Kidney (tissue), 13 donors: ENCODE measurements at regions not wholly inside any gene's neighbourhood (a gene's known extent, or its start where the extent isn't known, plus 50 kb on each side); places are given as distances from the start of the nearest gene placed in this dataset.

Experiments used
- DNase-seq, 5 donors: peaks; one replicate each; pipeline ENCODE4 v3.0.0-alpha.2; 2013 to 2020
- FAIRE-seq: peaks from 2 replicates; lab custom pipeline; 2012; peaks lifted over from hg19 to GRCh38; lab: Jason Lieb, UNC
- H3K27ac ChIP-seq, 2 donors: one replicate each; pipeline ENCODE4 v1.7.0; 2013; ENCODE audit warnings: low read depth in 2 of 2, low read length in 2 of 2, inconsistent platforms in 1 of 2
- H3K27me3 ChIP-seq: one replicate; pipeline ENCODE4 v1.7.1; 2013; ENCODE audit warnings: low read length, inconsistent platforms; ENCODE audit not compliant: control insufficient read depth, insufficient read depth
- H3K36me3 ChIP-seq, 3 donors: one replicate each; pipeline versions ENCODE4 v1.7.0 to v1.7.1; 2013; ENCODE audit warnings: low read length in 3 of 3, control low read depth in 1 of 3, inconsistent platforms in 1 of 3; ENCODE audit not compliant: insufficient read depth in 3 of 3, control insufficient read depth in 2 of 3
- H3K4me1 ChIP-seq, 3 donors: one replicate each; pipeline versions ENCODE4 v1.7.0 to v1.7.1; 2013; ENCODE audit warnings: low read length in 3 of 3, inconsistent platforms in 1 of 3, low read depth in 1 of 3; ENCODE audit not compliant: control insufficient read depth in 2 of 3, insufficient read depth in 2 of 3
- H3K4me3 ChIP-seq, 3 donors: one replicate each; pipeline versions ENCODE4 v1.7.0 to v1.8.1; 2013; ENCODE audit warnings: low read length in 3 of 3, control low read depth in 1 of 3, inconsistent platforms in 1 of 3
- H3K9ac ChIP-seq, 3 donors: one replicate each; pipeline versions ENCODE4 v1.7.0 to v1.7.1; 2013; ENCODE audit warnings: low read length in 3 of 3, control low read depth in 1 of 3, inconsistent platforms in 1 of 3
- H3K9me3 ChIP-seq, 3 donors: one replicate each; pipeline versions ENCODE4 v1.7.0 to v1.7.1; 2013; ENCODE audit warnings: low read length in 3 of 3, control low read depth in 1 of 3, inconsistent platforms in 1 of 3; ENCODE audit not compliant: control insufficient read depth in 2 of 3, insufficient read depth in 1 of 3
- intact Hi-C: fragments of 100-400 bp; cut with DNase I; formaldehyde crosslinking; loops from one replicate; pipeline ENCODE4 v1.11.1; 2022
- TF ChIP-seq, protein P1 (sequence below): IDR thresholded peaks from 3 replicates; pipeline ENCODE4 v1.5.1; 2012; ENCODE audit warnings: mild to moderate bottlenecking, moderate library complexity, borderline replicate concordance; ENCODE audit not compliant: insufficient read depth; ENCODE audit errors: extremely low read depth
- donor health status: control.
- donor health status: control.
- donor health status: control.
- donor health status: control.
- donor health status: control.
- donor health status: DM: yes; HTN: yes; CAD: no.
- donor health status: Normal renal cell carcinoma (clear cell type).

DNA sequence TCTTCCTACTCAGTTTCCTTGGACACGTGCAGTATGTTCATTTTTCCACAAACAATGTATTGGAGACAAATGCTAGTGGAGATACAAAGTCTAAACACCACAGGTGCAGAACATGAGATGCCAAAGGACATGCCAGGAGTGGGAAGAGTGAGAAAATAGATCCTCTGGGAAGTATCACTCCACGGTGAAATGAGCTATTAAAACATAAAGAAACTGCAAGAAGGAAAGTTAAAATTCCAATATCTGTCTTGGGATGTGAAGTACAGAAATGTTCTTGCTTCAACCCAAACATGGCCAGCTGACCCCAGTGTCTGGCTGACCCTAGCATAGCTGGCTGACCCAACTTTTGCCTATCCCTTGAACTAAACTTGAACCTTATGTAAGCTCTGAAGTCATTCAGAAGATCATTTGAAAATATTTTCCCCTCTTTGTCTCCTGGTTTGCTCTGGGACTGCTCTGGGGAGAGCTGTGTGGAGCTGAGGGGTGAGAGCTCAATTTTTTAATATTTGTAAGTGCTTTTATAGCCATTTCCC lies 59.5 kb downstream of the FZD1 start:
- DNase-seq (no peak), FAIRE-seq (no peak)
- no peak overlapping the region for H3K4me3 ChIP-seq
- H3K9ac ChIP-seq, result no peak overlapping the region
- H3K9me3 ChIP-seq, result no peaks in the 10 kb centered on the region
- H3K4me1 ChIP-seq, result no peaks in the 10 kb centered on the region
- intact Hi-C loops, result no loop called here
- TF ChIP-seq, protein P1, sequence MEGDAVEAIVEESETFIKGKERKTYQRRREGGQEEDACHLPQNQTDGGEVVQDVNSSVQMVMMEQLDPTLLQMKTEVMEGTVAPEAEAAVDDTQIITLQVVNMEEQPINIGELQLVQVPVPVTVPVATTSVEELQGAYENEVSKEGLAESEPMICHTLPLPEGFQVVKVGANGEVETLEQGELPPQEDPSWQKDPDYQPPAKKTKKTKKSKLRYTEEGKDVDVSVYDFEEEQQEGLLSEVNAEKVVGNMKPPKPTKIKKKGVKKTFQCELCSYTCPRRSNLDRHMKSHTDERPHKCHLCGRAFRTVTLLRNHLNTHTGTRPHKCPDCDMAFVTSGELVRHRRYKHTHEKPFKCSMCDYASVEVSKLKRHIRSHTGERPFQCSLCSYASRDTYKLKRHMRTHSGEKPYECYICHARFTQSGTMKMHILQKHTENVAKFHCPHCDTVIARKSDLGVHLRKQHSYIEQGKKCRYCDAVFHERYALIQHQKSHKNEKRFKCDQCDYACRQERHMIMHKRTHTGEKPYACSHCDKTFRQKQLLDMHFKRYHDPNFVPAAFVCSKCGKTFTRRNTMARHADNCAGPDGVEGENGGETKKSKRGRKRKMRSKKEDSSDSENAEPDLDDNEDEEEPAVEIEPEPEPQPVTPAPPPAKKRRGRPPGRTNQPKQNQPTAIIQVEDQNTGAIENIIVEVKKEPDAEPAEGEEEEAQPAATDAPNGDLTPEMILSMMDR, result no peak
- H3K36me3 ChIP-seq, result no peaks in the 10 kb centered on the region
- H3K27ac ChIP-seq, result no peak overlapping the region
- H3K27me3 ChIP-seq, result no peaks in the 10 kb centered on the region

DNA sequence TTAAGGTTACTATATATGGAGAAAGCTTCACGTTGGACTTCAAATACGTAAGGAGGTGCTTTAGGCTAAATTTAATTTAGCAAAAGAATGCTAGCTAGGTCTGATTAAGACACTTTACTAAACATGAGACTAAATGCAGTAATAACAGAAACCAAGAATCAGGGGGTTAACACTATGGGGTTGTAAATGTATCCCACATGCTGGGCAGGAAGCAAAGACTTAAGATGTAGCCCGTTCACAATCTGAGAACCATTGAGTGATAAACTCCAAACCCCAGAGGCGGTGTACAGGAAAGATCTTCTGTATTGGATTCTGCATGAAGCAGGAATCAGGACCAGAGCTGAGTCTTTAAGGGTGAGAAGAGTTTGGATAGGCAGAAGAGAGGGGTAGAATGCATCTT lies 60.4 kb downstream of the FZD1 start:
- TF ChIP-seq, protein P1, result no peak
- intact Hi-C loops, result no loop called here
- DNase-seq, result no peak
- H3K9ac ChIP-seq, result no peak overlapping the region
- no peak overlapping the region for H3K4me3 ChIP-seq
- no peaks in the 10 kb centered on the region for H3K27me3 ChIP-seq
- FAIRE-seq, result no peak
- no peaks in the 10 kb centered on the region for H3K4me1 ChIP-seq
- no peak overlapping the region for H3K27ac ChIP-seq
- no peaks in the 10 kb centered on the region for H3K9me3 ChIP-seq
- H3K36me3 ChIP-seq, result no peaks in the 10 kb centered on the region

DNA sequence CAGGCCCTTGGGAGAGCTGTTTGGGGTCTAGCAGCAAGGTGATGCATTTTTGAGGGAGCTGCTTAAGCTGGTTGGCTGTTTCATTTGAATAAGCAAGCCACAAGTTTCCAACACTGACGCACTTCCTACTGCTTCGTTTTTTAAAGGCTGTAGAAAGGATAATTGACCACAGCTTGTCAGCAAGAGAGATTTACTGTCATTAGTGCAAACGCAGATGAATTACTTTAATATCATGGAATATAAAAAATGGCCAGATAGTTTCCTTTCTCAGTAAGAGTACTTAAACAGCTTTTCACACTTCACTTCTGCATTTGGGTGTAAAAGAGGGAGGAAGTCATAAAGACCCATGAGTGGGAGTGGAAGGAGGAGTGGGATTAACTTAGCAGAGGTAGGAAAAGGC lies 61.5 kb downstream of the FZD1 start:
- no peaks in the 10 kb centered on the region for H3K4me1 ChIP-seq
- no peaks in the 10 kb centered on the region for H3K27me3 ChIP-seq
- H3K27ac ChIP-seq, result no peak overlapping the region
- DNase-seq (peak in 2 of 5 donors; percentile 54 to 71), FAIRE-seq (no peak)
- no peak overlapping the region for H3K4me3 ChIP-seq
- H3K9ac ChIP-seq, result no peak overlapping the region
- no peaks in the 10 kb centered on the region for H3K36me3 ChIP-seq
- TF ChIP-seq, protein P1, result no peak
- intact Hi-C loops, result no loop called here
- no peaks in the 10 kb centered on the region for H3K9me3 ChIP-seq
